ENCODE measurements at regions not wholly inside any gene's neighbourhood (a gene's known extent, or its start where the extent isn't known, plus 50 kb on each side); places are given as distances from the start of the nearest gene placed in this dataset.
A peak's percentile ranks its signal among the peaks of the same experiment; 100 is the strongest.

GRCh38 chr11:96655474-96655873 is 265.7 kb downstream of the JRKL start (continued):
- TF ChIP-seq POLR2H (tag; IDR thresholded peaks at IDR 0.05; ENCODE audit: low read depth): no peak
- no peak for TF ChIP-seq WHSC1 (IDR thresholded peaks at IDR 0.05; ENCODE audit: low read length)
- no peak for TF ChIP-seq HLTF (IDR thresholded peaks at IDR 0.05)
- no peak for TF ChIP-seq ZNF449 (CRISPR knock-in tag; IDR thresholded peaks at IDR 0.05)
- TF ChIP-seq MYBL2 (IDR thresholded peaks at IDR 0.05; ENCODE audit: low read depth): no peak
- no peak for TF ChIP-seq MYBL2 (CRISPR knock-in tag; IDR thresholded peaks at IDR 0.05; ENCODE audit: borderline replicate concordance)

DNA sequence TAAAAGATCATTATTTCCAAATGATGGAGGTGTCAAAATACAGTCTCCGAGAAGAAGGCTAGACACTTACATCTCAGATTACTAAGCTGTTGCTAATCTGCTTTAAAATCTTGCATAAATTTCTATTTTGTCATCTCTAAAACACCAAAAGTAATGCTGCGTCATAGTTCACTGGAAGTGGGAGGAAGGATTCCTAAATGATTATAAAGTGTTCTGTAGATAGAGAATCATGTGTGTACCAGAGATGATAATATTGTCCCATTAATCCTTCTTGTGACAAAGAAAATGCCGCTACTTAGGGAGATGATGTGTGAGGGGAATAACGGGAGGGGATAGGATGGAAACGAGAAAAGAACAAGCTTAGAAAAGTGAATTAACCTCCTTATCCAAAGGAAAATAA is 268.6 kb downstream of the JRKL start:
- no peaks in the 10 kb centered on the region for H3K27me3 ChIP-seq (ENCODE audit: control insufficient read depth in 2 of 2, insufficient read depth in 2 of 2, low read length in 2 of 2)
- ATAC-seq: no peak
- H3K36me3 ChIP-seq (ENCODE audit: control insufficient read depth, insufficient read depth, low read length): no peaks in the 10 kb centered on the region
- H3K9me3 ChIP-seq (replicated peaks; ENCODE audit: control insufficient read depth, insufficient read depth, low read depth, low read length): no peaks in the 10 kb centered on the region
- intact Hi-C loops (cut with micrococcal nuclease) (no loop called here), in situ Hi-C loops (cut with MboI) (no loop called here)
- no peak overlapping the region for H3K27ac ChIP-seq (ENCODE audit: extremely low read depth, low read depth, low read length)
- no peaks in the 10 kb centered on the region for H4K20me1 ChIP-seq (replicated peaks; ENCODE audit: control insufficient read depth, insufficient read depth, low read length)
- DNase-seq (ENCODE audit: extremely low read depth in 1 of 4, low spot score in 3 of 4): peak in 2 of 4 experiments; percentile 10 to 41
- no peaks in the 10 kb centered on the region for H3K79me2 ChIP-seq (ENCODE audit: control insufficient read depth, insufficient read depth, low read length)
- H3K9ac ChIP-seq (ENCODE audit: insufficient read depth in 1 of 2, low read depth in 2 of 2, low read length in 2 of 2): no peak overlapping the region
- H3K9me1 ChIP-seq (ENCODE audit: control insufficient read depth, insufficient read depth, low read length): no peaks in the 10 kb centered on the region
- POLR2A ChIA-PET: interaction anchor here (0.6 to 1.2 kb wide), 2 partner anchors 50 to 171 kb away, joined by 3 read pairs; no protein-coding TSS in a partner anchor
- no TSS peak for BruUV-seq (replicated peaks)
- WGBS (ENCODE audit: insufficient coverage, low coverage, missing lambda C conversion rate): 1% methylated on average over 5 of the region's 5 CpGs
- no peak overlapping the region for H3K4me3 ChIP-seq
- peaks cover 0 to 6% of the 10 kb centered on the region in 2 experiments; a peak in 2 of 5 replicates for H3K4me1 ChIP-seq (replicated peaks in 1 of 2; ENCODE audit: control insufficient read depth in 2 of 2, insufficient read depth in 2 of 2, low read length in 2 of 2)
- FAIRE-seq: no peak
- peak overlapping the region; percentile 24; the same call in 1 of the 2 replicates for H2AFZ ChIP-seq (ENCODE audit: low read depth, low read length)
- CTCF ChIA-PET (ENCODE audit: low intra/inter-chr PET ratio): no interaction called here
- H3K4me2 ChIP-seq (ENCODE audit: insufficient read depth, low read length): no peak overlapping the region; the same call in 1 of the 2 replicates
- TF ChIP-seq ZNF165 (CRISPR knock-in tag; IDR thresholded peaks at IDR 0.05; ENCODE audit: borderline replicate concordance): no peak
- no peak for TF ChIP-seq ZBTB34 (CRISPR knock-in tag; IDR thresholded peaks at IDR 0.05)
- no peak for TF ChIP-seq NONO (IDR thresholded peaks at IDR 0.05; ENCODE audit: low read depth in 2 of 2, low read length in 1 of 2)
- no peak for TF ChIP-seq YBX1 (IDR thresholded peaks at IDR 0.05)
- TF ChIP-seq ZNF140 (CRISPR knock-in tag; IDR thresholded peaks at IDR 0.05): no peak

Measured in K562 (cell line).